ES-I3 (cell line): ENCODE measurements at regions not wholly inside any gene's neighbourhood (a gene's known extent, or its start where the extent isn't known, plus 50 kb on each side); places are given as distances from the start of the nearest gene placed in this dataset.

Experiments
- H3K36me3 ChIP-seq: 2 replicates; pipeline ENCODE4 v1.6.1; 2013; ENCODE audit warnings: mild to moderate bottlenecking, low read length, control low read depth, moderate library complexity; ENCODE audit not compliant: insufficient read depth
- H3K4me1 ChIP-seq: 2 replicates; pipeline ENCODE4 v1.6.1; 2013; ENCODE audit warnings: mild to moderate bottlenecking, control low read depth, low read length; ENCODE audit not compliant: insufficient read depth
- H3K9ac ChIP-seq: 2 replicates; pipeline ENCODE4 v1.6.1; 2013; ENCODE audit warnings: low read depth, mild to moderate bottlenecking, low read length, moderate library complexity
- H3K9me3 ChIP-seq: 2 replicates; pipeline ENCODE4 v1.6.1; 2013; ENCODE audit warnings: mild to moderate bottlenecking, low read length, moderate library complexity; ENCODE audit not compliant: control insufficient read depth, insufficient read depth

DNA sequence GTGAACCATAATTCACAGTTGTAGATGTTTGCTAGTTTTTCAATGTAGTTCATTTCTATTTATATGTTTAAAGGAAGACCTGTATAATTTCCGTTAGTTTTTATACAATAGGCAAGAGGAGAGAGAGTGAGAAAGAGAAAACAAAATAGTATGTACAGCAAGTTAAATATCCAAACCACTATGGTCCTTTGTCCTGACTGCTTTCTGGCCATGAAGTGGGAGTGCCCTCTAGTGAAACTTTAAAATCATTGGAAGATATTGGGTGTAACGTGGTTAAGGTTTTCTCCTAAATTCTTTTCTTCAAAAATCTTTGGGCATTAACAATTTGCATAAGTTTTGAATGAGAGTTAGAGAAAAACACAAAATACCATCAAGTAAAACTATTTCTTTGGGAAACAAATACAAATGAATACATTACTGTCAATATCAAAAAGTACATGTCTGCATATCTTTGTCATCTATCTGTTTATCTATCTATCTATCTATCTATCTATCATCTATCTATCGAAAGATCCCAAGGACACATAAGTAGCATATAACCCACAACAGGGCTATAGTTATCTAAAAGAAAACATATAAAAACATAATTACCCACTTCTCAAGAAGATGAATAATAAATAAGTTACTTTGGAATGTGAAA is 534.6 kb upstream of the ATP11B start:
- no peaks in the 10 kb centered on the region for H3K9me3 ChIP-seq
- H3K36me3 ChIP-seq, result no peaks in the 10 kb centered on the region
- H3K9ac ChIP-seq, result no peak overlapping the region
- peaks cover 6% of the 10 kb centered on the region; the same call in 1 of the 2 replicates for H3K4me1 ChIP-seq

DNA sequence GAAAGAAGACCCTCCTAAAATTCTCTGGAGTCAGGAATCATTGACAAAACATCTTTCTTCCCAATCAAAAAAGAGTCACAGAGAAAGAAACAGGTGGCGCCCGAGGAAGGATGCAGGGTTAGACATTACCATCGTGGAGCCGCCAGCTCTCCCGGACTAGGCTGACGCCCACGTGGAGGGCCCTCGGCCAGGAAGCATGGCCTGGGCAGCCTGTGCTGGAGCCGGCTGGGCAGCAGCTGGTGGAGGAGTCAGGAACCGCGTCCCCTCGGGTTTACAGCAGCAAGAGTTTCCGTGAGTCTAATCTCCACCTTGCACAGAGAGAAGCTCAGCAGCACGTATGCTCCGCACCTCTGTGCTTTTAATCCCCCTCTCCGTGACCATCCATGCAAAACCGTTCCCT is 533.7 kb upstream of the ATP11B start:
- H3K4me1 ChIP-seq, result peaks cover 6% of the 10 kb centered on the region; the same call in 1 of the 2 replicates
- H3K9me3 ChIP-seq, result no peaks in the 10 kb centered on the region
- no peak overlapping the region for H3K9ac ChIP-seq
- H3K36me3 ChIP-seq, result no peaks in the 10 kb centered on the region

GRCh38 chr3:182261041-182261440 is 532.3 kb upstream of the ATP11B start:
- H3K9ac ChIP-seq, result no peak overlapping the region

DNA sequence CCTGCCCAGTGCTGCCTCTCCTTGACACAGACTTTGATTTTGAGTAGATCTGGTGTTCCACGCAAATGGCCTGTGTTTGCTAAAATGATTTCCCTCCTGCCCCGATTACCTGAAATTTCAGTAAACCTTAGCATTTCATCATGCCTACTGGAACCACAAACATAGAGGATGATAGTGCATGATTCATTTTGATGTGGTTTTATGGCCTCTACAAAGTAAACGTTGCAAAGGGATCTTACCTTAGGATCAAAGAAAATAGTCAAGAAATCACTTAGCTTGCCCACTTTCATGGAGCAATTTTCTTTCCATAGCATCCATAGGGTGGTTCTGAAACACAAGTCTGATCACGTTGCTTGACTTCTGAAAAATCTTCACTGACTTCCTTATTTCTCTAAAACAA is 524.6 kb upstream of the ATP11B start:
- H3K36me3 ChIP-seq, result no peaks in the 10 kb centered on the region
- H3K4me1 ChIP-seq, result peaks cover 4% of the 10 kb centered on the region; the same call in 1 of the 2 replicates
- H3K9me3 ChIP-seq, result no peaks in the 10 kb centered on the region
- no peak overlapping the region for H3K9ac ChIP-seq

More at GRCh38 chr3:182261041-182261440, 532.3 kb upstream of the ATP11B start:
- H3K4me1 ChIP-seq, result peaks cover 6% of the 10 kb centered on the region; the same call in 1 of the 2 replicates
- no peaks in the 10 kb centered on the region for H3K9me3 ChIP-seq
- no peaks in the 10 kb centered on the region for H3K36me3 ChIP-seq

- Histone ChIP-seq H3K9ac (no peak overlapping the region), H3K4me1 (no peaks in the 10 kb centered on the region; the same call in 1 of the 2 replicates), H3K9me3 (no peaks in the 10 kb centered on the region), H3K36me3 (no peaks in the 10 kb centered on the region)
Observed at GRCh38 chr3:182276512-182276911, 516.8 kb upstream of the ATP11B start.

DNA sequence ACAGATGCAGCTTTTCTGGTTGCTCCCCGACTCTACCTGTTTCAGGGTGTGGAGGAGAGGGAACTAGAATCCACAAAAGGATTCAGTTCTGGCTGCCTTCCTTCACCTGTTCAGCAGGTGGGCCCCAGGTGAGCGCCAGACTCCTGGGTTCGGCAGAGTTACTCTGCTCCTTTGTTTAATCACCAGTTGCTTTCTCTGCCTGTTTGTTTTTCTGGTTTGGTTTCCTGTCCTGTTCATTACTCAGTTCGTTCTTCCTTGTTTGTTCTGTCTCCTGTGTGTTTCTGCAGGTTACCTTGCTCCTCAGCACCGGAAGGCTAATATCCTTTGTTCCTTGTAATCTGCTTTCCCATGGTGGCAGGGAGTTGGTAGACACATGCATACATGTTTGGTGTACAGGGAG is 508.5 kb upstream of the ATP11B start:
- Histone ChIP-seq H3K9ac (no peak overlapping the region), H3K36me3 (no peaks in the 10 kb centered on the region), H3K9me3 (no peaks in the 10 kb centered on the region), H3K4me1 (peaks cover 12% of the 10 kb centered on the region; the same call in 1 of the 2 replicates)

- Histone ChIP-seq H3K9me3 (no peaks in the 10 kb centered on the region), H3K9ac (no peak overlapping the region), H3K36me3 (no peaks in the 10 kb centered on the region), H3K4me1 (no peaks in the 10 kb centered on the region; the same call in 1 of the 2 replicates)
Observed at GRCh38 chr3:182292591-182292990, 500.7 kb upstream of the ATP11B start.

DNA sequence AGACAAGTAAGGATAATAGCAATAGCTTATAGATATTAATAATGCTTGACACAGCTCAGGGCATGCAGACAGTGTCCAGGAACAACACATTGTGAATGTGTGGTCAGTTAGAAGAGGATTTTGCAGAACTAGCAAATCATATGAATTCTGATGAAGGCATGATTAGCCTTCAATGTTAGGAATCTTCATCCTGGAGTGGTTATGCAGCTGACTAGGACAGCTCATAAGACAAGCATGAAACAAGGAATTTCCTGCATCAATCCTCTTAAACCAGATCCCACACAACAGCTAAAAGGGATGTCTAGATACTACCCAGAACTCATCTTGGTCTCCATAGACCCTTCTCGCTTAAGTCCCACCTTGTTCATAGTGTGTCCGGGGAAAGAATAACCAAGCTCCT is 499.0 kb upstream of the ATP11B start:
- no peaks in the 10 kb centered on the region for H3K9me3 ChIP-seq
- no peaks in the 10 kb centered on the region for H3K36me3 ChIP-seq
- no peaks in the 10 kb centered on the region; the same call in 1 of the 2 replicates for H3K4me1 ChIP-seq
- no peak overlapping the region for H3K9ac ChIP-seq

- Histone ChIP-seq H3K36me3 (no peaks in the 10 kb centered on the region), H3K9ac (no peak overlapping the region), H3K9me3 (no peaks in the 10 kb centered on the region), H3K4me1 (no peaks in the 10 kb centered on the region; the same call in 1 of the 2 replicates)
Observed at GRCh38 chr3:182294696-182295095, 498.6 kb upstream of the ATP11B start.

- Histone ChIP-seq H3K9me3 (no peaks in the 10 kb centered on the region), H3K4me1 (no peaks in the 10 kb centered on the region), H3K36me3 (no peaks in the 10 kb centered on the region), H3K9ac (no peak overlapping the region)
Observed at GRCh38 chr3:182300266-182300665, 493.0 kb upstream of the ATP11B start.

- no peak overlapping the region for H3K9ac ChIP-seq
- H3K9me3 ChIP-seq, result no peaks in the 10 kb centered on the region
- no peaks in the 10 kb centered on the region for H3K4me1 ChIP-seq
- H3K36me3 ChIP-seq, result no peaks in the 10 kb centered on the region
Observed at GRCh38 chr3:182303169-182303568, 490.1 kb upstream of the ATP11B start.

DNA sequence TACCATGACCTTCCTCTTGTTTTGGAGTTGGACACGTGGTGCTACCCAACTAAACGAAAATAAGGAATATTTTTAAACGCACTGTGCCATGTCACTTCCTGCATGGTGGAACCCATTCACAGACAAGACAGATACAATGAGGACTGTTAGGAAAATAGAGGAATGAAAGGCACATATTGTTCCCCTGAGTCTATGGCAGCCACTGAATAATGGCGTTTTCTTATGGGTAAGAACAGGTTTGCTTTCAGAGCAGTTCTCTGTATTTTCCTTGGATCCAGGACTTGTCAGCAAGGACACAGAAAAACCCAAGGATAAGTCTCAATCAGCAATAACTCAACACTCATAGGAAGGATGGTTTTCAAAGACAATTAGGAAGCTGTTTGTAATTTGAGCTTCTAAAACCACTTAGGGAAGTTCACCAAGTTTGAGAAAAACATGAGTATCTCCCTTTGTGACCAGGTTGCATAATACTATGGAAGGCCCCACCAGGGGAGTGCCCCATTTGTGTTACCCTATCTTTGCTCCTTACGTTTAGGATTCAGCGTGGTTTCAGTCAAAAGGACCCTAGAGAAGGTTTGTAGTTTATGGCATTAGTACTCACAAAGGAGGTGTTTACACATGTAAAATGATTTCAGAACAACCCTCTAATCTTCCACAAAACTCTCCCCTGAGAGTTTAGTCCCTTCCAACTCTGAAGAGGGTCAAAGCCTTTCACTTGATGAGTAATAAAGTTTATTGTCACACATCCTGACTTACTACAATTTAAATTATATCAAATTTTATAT is 487.2 kb upstream of the ATP11B start:
- Histone ChIP-seq H3K4me1 (no peaks in the 10 kb centered on the region; the same call in 1 of the 2 replicates), H3K36me3 (no peaks in the 10 kb centered on the region), H3K9me3 (no peaks in the 10 kb centered on the region), H3K9ac (no peak overlapping the region)

DNA sequence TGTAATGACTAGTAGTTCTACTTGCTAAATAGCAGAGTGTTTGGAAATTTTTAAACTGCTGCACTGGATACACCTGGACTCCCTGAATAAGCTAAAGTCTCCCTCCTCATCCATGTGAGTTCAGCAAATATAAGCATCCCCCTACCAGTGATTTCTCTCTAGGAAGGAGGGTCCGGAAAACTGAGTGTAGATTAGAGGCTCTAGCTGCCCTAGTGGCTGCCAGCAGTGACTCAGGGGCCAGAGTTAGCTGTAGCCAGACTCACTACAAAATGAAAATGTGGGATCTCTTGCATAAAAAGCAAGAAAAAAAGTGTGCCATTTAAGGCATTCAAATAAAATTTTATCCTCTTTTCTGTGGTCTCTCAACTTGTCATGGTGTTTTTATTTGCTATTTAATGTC is 485.0 kb upstream of the ATP11B start:
- Histone ChIP-seq H3K9me3 (no peaks in the 10 kb centered on the region), H3K9ac (no peak overlapping the region), H3K36me3 (no peaks in the 10 kb centered on the region), H3K4me1 (no peaks in the 10 kb centered on the region; the same call in 1 of the 2 replicates)

DNA sequence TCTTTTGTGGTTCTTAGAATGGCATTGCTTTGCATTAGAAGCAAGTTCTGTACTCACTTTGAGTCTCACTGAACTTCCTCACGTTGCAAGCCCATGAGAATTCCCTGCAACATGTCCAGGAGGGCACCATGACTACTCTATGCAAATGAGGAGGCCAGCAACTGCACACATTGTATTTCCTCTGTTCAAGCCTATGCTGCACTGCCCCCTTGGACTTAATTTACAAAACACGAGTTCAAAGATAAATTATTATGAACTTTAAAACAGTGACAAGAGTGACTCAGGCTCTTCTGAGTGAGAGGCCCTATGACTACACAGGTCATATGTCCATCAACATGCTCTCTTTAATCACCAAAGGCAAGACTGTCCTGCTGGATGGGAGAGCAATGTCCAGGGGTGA is 484.2 kb upstream of the ATP11B start:
- no peaks in the 10 kb centered on the region for H3K9me3 ChIP-seq
- H3K4me1 ChIP-seq, result no peaks in the 10 kb centered on the region; the same call in 1 of the 2 replicates
- H3K36me3 ChIP-seq, result no peaks in the 10 kb centered on the region
- no peak overlapping the region for H3K9ac ChIP-seq

- Histone ChIP-seq H3K36me3 (no peaks in the 10 kb centered on the region), H3K9ac (no peak overlapping the region), H3K9me3 (peaks cover 4% of the 10 kb centered on the region; the same call in 1 of the 2 replicates)
Observed at GRCh38 chr3:182315313-182315712, 478.0 kb upstream of the ATP11B start.

More at GRCh38 chr3:182315313-182315712, 478.0 kb upstream of the ATP11B start:
- no peaks in the 10 kb centered on the region for H3K4me1 ChIP-seq
